ENCODE measurements at regions not wholly inside any gene's neighbourhood (a gene's known extent, or its start where the extent isn't known, plus 50 kb on each side); places are given as distances from the start of the nearest gene placed in this dataset.

DNA sequence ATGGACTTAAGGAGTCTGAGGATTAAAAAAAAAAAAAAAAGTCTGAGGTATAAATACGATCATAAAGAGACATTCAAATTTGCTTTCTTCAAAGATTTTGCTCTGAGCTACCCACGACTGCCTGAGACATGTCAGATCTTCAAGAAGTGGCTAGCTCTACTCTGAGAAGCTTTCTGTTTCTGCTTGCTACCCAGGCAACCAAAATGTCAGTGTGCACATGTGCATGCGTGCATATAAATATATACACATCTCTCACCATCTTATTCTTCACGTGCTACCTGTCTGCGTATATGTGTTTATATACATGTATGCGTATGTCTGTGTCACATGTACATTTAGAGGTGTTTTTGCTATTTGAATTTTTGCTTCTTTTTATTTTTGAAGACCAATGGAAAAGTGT, 299.6 kb upstream of the STXBP5 start:
- H3K4me3 ChIP-seq (ENCODE audit: low read depth, low read length): no peak overlapping the region
- DNase-seq (ENCODE audit: low read depth): no peak
- TF ChIP-seq, protein P1, sequence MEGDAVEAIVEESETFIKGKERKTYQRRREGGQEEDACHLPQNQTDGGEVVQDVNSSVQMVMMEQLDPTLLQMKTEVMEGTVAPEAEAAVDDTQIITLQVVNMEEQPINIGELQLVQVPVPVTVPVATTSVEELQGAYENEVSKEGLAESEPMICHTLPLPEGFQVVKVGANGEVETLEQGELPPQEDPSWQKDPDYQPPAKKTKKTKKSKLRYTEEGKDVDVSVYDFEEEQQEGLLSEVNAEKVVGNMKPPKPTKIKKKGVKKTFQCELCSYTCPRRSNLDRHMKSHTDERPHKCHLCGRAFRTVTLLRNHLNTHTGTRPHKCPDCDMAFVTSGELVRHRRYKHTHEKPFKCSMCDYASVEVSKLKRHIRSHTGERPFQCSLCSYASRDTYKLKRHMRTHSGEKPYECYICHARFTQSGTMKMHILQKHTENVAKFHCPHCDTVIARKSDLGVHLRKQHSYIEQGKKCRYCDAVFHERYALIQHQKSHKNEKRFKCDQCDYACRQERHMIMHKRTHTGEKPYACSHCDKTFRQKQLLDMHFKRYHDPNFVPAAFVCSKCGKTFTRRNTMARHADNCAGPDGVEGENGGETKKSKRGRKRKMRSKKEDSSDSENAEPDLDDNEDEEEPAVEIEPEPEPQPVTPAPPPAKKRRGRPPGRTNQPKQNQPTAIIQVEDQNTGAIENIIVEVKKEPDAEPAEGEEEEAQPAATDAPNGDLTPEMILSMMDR (conservative IDR thresholded peaks at IDR 0.05; ENCODE audit: low read depth, low read length): no peak

DNA sequence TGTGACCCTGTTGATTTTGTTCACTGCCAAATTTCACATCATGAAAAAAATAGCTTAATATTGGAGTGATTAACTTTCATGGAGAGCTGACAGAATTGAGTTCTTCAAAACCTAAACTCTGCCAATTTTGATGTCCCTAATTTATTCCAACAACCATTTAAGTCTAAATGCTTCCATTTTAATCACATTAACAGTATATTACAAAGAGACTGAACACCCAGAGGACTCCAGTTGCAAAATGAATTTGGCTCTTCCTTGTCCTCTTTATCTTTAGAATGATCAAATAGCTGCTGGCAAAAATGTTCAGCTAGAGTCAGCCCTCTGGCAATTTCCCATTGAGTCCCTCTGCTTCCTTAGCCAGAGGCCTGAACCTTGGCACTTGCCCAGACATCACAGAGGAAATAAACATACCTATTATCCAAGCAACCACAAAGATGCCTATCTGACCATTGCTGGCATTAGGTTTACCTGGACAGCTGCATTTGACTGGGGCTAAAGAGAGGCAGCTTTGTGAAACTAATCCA, 299.0 kb upstream of the STXBP5 start:
- DNase-seq (ENCODE audit: low read depth): peak; percentile 61

DNA sequence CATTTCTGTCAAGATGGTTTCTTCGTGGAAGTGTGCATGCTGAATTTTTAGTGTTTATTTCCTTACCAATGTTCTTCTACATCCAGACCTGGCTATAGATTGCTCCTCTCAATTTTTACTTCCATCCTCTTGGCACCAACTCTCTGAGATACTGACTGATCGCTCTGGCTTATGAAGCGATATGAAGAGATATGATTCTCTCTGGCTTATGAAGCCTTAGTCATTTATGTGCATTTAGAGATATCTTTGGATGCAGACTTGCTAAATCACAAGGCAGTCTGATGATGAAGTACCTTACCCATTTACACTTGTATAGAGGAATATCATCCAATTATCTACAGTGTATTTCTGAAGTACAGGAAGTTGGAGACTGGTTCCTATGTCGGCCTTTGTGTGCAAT, 295.4 kb upstream of the STXBP5 start:
- no peak for DNase-seq (ENCODE audit: low read depth)
- TF ChIP-seq, protein P1 (conservative IDR thresholded peaks at IDR 0.05; ENCODE audit: low read depth, low read length): no peak
- no peak overlapping the region for H3K4me3 ChIP-seq (ENCODE audit: low read depth, low read length)

More for the DNA sequence above, 299.0 kb upstream of the STXBP5 start:
- H3K4me3 ChIP-seq (ENCODE audit: low read depth, low read length): no peak overlapping the region
- TF ChIP-seq, protein P1 (conservative IDR thresholded peaks at IDR 0.05; ENCODE audit: low read depth, low read length): no peak

DNA sequence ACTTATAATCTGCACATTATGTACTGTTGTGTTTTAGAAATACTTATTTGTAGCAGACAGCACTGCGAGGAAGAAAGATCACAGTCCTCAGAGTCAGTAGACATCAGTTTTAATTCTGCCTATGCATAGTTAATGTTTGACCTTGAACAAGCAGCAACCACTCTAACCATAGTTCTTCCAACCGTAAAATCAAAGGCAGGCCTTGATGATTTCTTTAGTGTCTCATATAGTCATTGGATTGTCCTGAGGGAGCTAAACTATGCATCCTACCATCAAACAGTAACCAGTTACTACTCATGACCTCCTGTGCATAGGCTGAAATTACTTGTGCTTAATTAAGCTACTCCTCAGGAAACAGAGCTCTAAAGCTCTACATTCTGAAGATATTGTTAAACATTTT, 294.8 kb upstream of the STXBP5 start:
- H3K4me3 ChIP-seq (ENCODE audit: low read depth, low read length): no peak overlapping the region
- no peak for DNase-seq (ENCODE audit: low read depth)
- TF ChIP-seq, protein P1 (conservative IDR thresholded peaks at IDR 0.05; ENCODE audit: low read depth, low read length): no peak

DNA sequence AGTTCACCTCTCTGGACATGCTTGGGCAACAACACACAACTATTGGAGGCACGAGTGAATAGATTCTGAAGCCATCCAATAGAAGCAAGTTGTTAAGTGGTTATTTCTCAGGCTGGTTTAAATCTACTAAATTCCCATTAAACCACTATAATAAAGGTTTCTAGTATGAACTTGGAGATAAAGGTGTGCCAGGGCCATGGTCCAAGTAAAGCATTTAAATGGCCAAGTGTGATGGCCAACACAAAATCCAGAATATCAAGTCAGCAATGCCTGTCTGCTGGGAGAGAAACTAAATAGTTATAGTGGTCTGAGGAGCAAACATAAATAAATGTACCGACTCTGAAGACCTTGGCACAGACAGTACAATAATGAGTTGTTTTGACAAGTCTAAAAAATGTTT, 294.3 kb upstream of the STXBP5 start:
- TF ChIP-seq, protein P1 (conservative IDR thresholded peaks at IDR 0.05; ENCODE audit: low read depth, low read length): no peak
- no peak for DNase-seq (ENCODE audit: low read depth)
- no peak overlapping the region for H3K4me3 ChIP-seq (ENCODE audit: low read depth, low read length)

DNA sequence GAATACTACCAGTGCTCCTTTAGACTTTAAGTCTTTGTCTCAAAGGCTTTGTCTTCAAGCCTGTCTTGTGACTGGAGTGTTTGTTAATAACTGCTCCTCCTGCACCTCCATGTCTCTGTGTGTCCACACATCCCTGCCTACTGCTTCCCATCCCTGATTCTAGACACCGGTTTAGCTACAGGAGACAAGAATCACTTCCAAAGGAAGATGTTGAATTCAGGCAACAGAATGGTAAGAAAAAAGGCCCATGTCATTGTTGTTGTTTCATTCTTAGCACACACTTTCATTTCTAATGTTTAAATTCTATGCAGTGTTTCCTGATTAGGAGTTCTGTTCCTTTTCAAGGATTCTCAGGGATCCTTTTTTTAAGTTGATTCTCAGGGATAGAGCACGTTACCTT, 293.6 kb upstream of the STXBP5 start:
- no peak overlapping the region for H3K4me3 ChIP-seq (ENCODE audit: low read depth, low read length)
- peak; percentile 13 for DNase-seq (ENCODE audit: low read depth)
- TF ChIP-seq, protein P1 (conservative IDR thresholded peaks at IDR 0.05; ENCODE audit: low read depth, low read length): no peak

DNA sequence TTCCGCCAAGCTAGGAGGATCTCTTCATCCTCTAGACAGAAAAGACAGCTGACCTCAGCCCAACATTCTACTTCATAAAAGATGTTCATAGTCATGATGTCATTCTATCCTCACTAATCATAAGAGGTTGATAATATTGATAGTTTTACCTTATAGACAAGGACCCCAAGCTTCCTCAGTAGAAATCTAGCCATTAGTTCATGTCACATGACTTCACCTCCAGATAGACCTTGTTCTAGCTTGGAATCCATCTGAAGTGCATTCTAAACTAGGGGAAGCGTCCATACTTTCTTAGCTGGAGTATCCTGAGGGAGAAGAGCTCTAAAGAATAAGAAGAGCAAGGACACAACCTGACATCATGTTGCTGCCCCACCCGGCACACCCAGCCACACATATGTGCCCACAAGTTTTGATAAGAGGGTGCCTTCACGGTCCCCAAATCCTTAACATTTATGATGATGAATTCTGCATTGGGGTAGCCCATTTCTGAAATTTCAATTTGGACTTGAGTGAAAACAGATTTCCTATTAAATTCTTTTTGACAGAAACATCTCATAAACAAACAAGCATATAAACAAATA, 292.5 kb upstream of the STXBP5 start:
- no peak overlapping the region for H3K4me3 ChIP-seq (ENCODE audit: low read depth, low read length)
- DNase-seq (ENCODE audit: low read depth): no peak
- TF ChIP-seq, protein P1 (conservative IDR thresholded peaks at IDR 0.05; ENCODE audit: low read depth, low read length): no peak

Data from choroid plexus epithelial cell (primary cell).